C4-2B (cell line): ENCODE measurements at regions not wholly inside any gene's neighbourhood (a gene's known extent, or its start where the extent isn't known, plus 50 kb on each side); places are given as distances from the start of the nearest gene placed in this dataset.
"Not testable (repeated sequence)": the region's sequence is repeated elsewhere in the genome, so short reads cannot be mapped to it uniquely, and the experiment has no call there.

Experiments
- ZFX ChIP-seq: fragments of 450-650 bp; IDR thresholded peaks from 2 replicates; pipeline ENCODE4 v1.6.1; 2017
- TF ChIP-seq, protein P1 (sequence below): fragments of 450-650 bp; conservative IDR thresholded peaks from 2 replicates; pipeline ENCODE4 v1.5.1; 2017; ENCODE audit warnings: mild to moderate bottlenecking

DNA sequence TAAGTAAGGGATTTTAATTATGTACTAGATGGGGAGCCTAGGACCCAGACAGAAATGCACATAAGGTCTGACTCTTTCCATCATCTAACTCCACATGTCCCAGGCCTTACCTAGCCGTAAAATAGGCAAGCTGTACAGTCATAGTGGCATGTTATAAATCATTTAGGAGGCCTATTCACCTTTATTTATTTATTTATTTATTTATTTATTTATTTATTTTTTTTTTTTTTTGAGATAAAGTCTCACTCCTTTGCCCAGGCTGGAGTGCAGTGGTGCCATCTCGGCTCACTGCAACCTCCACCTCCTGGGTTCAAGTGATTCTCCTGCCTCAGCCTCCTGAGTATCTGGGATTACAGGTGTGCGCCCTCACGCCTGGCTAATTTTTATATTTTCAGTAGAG is 55.6 kb upstream of the KIT start:
- TF ChIP-seq, protein P1, sequence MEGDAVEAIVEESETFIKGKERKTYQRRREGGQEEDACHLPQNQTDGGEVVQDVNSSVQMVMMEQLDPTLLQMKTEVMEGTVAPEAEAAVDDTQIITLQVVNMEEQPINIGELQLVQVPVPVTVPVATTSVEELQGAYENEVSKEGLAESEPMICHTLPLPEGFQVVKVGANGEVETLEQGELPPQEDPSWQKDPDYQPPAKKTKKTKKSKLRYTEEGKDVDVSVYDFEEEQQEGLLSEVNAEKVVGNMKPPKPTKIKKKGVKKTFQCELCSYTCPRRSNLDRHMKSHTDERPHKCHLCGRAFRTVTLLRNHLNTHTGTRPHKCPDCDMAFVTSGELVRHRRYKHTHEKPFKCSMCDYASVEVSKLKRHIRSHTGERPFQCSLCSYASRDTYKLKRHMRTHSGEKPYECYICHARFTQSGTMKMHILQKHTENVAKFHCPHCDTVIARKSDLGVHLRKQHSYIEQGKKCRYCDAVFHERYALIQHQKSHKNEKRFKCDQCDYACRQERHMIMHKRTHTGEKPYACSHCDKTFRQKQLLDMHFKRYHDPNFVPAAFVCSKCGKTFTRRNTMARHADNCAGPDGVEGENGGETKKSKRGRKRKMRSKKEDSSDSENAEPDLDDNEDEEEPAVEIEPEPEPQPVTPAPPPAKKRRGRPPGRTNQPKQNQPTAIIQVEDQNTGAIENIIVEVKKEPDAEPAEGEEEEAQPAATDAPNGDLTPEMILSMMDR = not testable (repeated sequence)
- not testable (repeated sequence) for TF ChIP-seq ZFX
